HG02973 (cell line): ENCODE measurements at regions not wholly inside any gene's neighbourhood (a gene's known extent, or its start where the extent isn't known, plus 50 kb on each side); places are given as distances from the start of the nearest gene placed in this dataset.
A peak's percentile ranks its signal among the peaks of the same experiment; 100 is the strongest.

ENCODE experiments used
- ATAC-seq: cut with Tn5 transposase; IDR thresholded peaks from one replicate; pipeline ENCODE4 v1.9.1; 2021; ENCODE audit warnings: moderate library complexity; ENCODE audit not compliant: unreplicated experiment

DNA sequence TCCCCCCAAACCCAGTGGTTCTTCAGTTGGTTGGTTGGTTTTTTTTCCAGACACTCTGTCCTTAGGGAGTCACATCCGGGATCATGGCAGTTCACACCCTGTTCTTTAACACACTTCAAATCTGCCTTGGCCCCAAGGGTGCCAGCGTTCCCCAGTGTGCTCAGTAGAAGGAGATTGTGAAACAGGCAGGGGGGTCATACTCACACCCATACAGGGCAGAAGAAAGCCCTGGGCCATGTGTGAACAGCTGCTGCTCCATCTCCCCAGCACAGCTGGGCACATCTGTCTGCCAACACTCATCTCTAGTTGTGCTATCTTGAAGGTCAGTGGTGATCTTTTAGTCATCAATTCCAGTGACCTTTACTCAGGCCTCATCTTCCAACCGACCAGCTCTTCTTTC, 64.4 kb upstream of the FUT8 start:
- ATAC-seq: no peak

DNA sequence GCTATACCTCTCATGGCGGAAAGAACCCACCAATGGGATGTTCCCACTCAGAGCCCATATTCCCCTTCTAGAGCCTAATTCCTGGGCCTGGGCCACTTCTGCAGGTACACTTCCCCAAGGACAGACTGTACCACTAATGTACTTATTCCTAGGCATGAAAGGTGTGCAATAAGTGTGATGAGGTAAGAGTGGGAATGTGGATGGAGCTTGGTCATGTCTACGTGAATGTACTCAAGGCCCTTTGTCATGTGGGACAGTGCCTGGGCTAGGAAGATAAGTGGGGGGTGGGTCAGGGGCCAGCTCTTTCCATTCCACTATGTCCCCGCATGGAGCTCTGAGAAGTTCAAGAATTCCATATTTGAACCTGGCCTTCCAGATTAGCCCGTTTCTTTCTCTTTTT, 63.4 kb upstream of the FUT8 start:
- ATAC-seq: no peak

DNA sequence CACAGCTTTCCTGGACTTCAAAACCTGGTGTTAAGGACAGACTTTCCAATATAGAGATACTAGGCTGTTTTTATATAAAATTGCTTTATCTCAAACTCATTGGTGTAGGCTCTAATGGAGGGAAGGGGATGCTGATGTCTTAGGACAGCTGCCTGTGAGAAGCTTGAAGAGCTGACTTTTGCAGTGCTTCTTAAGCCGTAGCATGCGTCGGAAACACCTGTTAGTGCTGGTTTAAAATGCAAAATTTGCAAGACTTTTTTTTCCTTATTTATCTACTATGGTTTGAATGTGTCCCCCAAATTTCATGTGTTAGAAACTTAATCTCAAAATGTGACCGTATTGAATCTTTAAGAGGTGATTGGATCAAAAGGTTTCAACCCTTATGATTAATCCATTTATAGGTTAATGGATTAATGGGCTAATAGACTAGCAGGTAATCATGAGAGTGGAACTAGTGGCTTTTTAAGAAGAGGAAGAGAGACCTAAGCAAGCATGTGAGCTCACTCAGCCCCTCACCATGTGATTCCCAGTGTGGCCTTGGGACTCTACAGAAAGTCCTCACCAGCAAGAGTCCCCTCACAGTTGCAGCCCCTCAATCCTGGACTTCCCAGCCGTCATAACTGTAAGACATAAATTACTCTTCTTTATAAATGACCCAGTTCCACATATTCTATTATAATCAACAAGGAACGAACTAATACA, 60.9 kb upstream of the FUT8 start:
- peak; percentile 44 for ATAC-seq

DNA sequence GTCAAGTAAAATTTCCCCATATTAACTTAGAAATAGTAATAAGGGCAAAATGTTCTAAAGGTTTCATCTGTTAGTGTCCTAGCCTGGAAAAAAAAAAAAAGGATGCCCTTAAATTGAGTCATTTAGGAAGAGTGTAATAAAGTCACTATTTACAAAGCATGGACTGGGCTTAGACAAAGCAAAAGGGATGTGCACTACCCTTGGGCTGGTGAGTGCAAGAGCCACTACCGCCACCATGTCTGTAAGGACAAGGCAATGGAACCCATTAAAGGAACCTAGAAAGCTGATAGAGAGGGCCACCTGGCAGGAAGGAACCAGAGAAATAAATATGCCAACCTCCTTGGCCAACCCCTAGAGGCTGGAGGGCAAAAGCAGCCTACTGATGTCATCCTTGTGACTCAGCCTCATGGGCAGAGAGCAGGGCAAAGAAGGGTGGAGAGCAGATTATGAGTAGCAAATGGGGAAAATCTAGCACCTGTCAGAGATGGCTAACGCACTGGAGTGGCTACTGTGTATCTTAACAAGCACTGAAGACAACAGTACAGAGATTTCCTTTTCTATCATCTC, 59.5 kb upstream of the FUT8 start:
- no peak for ATAC-seq

DNA sequence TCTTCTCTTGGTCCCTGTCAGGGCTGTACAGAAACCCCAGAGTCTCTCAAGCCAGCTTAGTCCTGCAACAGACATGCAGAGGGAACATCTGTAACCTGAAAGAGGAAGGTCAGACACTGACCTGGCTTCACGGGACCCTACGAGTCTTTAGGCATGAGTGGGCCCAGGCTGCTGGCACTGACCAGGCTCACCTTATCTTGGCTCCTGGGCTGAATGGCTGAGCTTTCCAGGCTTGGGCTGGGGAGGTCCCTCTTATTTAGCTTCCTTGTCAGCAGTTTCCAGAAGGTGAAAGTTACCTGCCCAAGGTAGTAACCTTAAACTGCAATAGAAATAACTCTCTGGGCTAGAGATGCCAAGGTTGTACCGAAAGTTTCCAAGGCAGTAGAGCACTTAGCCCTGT, 58.4 kb upstream of the FUT8 start:
- no peak for ATAC-seq

DNA sequence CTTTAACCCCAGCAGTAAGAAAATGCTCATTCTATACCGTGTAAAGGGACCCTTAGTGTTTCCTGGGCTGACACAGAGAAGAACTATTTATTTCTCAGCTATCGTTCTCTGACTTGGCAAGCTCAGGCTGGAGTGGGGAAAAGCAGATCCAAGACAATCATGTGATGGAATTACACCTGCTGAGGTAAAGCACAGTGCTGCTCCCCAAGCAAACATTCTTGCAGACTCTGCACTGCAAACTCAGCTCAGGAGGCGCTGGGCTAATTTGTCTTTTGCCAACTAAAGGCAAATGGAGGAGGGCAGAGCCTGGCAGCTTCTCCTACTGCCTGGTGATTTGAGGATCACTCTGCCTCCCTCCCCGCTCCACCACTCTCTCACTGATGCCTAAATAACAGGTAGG, 57.8 kb upstream of the FUT8 start:
- ATAC-seq: no peak

DNA sequence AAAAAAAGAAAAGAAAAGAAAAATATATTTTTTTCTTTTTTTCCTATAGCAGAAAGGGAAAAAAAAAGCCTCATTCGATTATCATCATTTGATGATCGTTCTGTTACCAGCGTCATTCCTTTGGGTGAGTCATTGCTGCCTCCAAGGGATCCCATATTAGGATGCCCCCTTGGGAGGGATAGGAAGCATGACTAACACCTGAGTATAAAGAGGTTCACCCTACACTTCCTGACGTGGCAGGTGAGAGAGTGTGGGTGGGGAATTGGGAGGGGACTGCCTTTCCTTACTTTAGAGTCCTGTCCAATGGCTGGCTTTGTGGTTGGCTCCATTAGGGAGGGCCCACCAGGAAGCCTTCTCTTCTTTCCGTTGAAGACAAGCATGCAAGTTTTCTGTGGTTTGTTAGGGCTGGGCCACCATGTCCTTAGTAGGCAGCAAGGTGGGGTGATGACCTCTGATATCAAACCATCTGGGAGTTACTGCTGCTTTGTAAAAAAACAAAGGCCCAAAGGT, 56.1 kb upstream of the FUT8 start:
- ATAC-seq: no peak

DNA sequence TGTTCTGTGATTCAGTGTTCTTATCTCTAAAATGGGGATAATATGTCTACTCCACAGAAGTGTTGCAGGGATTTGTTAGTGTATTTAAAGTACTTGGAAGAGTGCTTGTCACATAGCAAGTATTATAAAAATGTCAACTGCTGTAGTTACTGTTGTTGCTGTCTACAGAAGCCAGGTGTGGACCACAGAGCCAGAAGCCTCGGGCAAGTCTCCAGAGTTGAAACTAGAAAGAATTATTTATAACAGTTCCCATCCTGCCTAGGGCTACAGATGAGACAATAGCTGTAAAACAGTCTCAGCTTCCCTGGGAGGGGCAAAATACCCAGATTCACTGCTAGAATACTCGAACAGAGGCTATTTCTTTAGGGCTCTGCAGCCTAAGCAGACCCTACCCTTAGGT, 55.4 kb upstream of the FUT8 start:
- no peak for ATAC-seq

DNA sequence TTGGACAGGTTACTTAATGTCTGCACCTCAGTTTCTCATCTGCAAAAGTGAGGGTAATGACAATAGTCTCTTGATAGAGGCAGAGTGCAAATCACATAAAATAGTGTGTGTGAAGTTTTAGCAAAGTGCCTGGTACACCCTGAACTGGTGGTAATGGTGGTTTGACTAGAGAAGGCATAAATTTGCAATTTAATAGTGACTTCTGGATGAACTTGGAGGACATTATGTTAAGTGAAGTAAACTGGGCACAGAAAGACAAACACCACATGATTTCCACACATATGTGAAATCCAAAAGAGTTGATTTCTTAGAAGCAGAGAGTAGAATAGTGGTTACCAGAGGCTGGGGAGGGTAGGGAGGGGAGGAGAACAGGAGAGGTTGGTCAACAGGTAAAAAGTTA, 54.8 kb upstream of the FUT8 start:
- no peak for ATAC-seq

DNA sequence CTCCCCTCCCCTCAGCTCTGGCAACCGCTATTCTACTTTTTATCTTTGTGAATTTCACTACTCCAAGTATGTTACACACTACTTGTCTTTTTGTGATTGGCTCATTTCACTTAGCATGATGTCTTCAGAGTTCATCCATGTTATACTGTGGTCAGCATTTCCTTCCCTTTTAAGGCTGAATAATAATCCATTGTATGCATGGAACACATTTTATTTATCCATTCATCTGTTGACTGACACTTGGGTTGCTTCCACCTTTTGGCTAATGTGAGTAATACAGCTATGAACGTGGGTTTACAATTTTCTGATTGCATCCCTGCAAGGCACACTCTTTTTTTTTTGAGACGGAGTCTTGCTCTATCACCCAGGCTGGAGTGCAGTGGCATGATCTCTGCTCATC, 53.0 kb upstream of the FUT8 start:
- ATAC-seq: no peak

DNA sequence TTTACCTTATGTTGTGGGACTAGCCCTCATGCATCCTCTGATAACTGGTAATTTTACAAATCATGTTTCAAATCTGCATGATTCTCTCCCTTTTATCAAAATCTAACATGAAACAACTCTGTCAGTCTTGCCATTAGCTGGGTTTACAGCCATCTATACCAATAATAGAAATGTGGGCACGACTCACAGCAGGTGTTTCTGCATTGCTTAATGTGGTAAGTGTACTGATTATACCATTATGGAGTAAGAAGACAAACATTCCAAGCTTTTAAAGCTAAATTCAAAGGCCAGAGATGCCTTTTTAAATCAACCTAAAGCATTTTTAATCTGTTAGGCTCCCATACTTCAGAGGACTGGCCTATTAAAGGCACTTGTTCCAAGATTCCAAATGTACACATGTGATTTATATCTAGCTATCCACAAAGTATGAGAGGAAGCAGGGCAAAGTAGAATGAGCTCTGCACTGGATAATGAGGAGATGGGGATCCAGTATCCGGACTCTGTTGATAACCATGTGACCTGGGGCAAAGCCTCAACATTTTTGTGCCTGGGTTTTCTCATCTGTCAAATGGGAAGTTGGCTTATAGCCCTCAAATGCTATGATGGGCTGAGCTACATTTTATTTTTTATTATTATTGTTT, 52.3 kb upstream of the FUT8 start:
- no peak for ATAC-seq

DNA sequence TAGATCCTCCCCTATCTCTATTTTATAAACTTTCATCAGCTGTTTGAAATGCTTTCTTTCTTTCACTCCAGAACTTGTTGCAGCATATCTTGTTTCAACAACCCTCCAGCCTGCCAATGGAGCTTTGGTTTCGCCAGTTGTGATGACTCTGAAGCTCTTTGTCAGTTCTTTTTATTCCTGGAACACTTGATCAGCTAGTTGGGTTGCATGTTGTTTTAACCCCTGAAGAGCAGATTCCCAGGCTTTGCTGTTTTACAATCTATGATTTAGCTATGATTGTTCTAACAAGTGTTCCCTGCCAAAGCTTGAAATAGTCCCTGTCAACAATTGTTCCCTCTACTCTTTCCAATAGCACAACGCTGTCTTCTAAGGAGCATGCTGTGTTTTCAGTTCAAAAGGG, 50.6 kb upstream of the FUT8 start:
- no peak for ATAC-seq
